Activated CD8-positive, alpha-beta T cell treated with anti-CD3 and anti-CD28 coated beads for 36 hours (primary cell): ENCODE measurements at regions not wholly inside any gene's neighbourhood (a gene's known extent, or its start where the extent isn't known, plus 50 kb on each side); places are given as distances from the start of the nearest gene placed in this dataset.
"Not testable (repeated sequence)": the region's sequence is repeated elsewhere in the genome, so short reads cannot be mapped to it uniquely, and the experiment has no call there.

Experiments used
- ATAC-seq: fragments of 200-7000 bp; cut with Tn5 transposase; one replicate; pipeline ENCODE4 v1.10.0; 2021; ENCODE audit warnings: mild to moderate bottlenecking, moderate library complexity
- CTCF ChIA-PET: fragments of 350-600 bp; sonication (Branson Sonifier 250); formaldehyde crosslinking; loops from one replicate; lab custom pipeline; 2021; ENCODE audit warnings: antibody characterized with exemption; lab: Charles Lee
- POLR2A ChIA-PET: fragments of 350-600 bp; sonication (Branson Sonifier 250); formaldehyde crosslinking; loops from one replicate; lab custom pipeline; 2021; ENCODE audit warnings: antibody characterized with exemption; lab: Charles Lee
- DNase-seq: peaks from one replicate; pipeline ENCODE4 v3.0.0-alpha.2; 2020
- H3K27ac Mint-ChIP-seq: one replicate; pipeline ENCODE4 v1.8.0; 2021; ENCODE audit warnings: mild to moderate bottlenecking, mixed read lengths
- H3K27me3 Mint-ChIP-seq: one replicate; pipeline ENCODE4 v1.8.0; 2021; ENCODE audit warnings: mixed read lengths
- H3K36me3 Mint-ChIP-seq: one replicate; pipeline ENCODE4 v1.8.0; 2021; ENCODE audit warnings: low read depth, mixed read lengths
- H3K4me1 Mint-ChIP-seq: one replicate; pipeline ENCODE4 v1.8.0; 2021; ENCODE audit warnings: low read depth, mixed read lengths
- H3K4me3 Mint-ChIP-seq: one replicate; pipeline ENCODE4 v1.8.0; 2021; ENCODE audit warnings: mild to moderate bottlenecking, moderate library complexity, mixed read lengths
- H3K9me3 Mint-ChIP-seq: one replicate; pipeline ENCODE4 v1.8.0; 2021; ENCODE audit warnings: mixed read lengths
- CTCF ChIP-seq: fragments of 200-600 bp; IDR thresholded peaks from one replicate; pipeline ENCODE4 v1.8.0; 2022; ENCODE audit warnings: antibody characterized with exemption, mild to moderate bottlenecking
- intact Hi-C: fragments of 100-400 bp; cut with micrococcal nuclease; formaldehyde crosslinking; loops from one replicate; pipeline ENCODE4 v1.10.0; 2022

- no peaks in the 10 kb centered on the region for H3K27me3 Mint-ChIP-seq
- DNase-seq (no peak), ATAC-seq (no peak)
- H3K9me3 Mint-ChIP-seq: no peaks in the 10 kb centered on the region
- no peaks in the 10 kb centered on the region for H3K4me1 Mint-ChIP-seq
- intact Hi-C loops: no loop called here
- CTCF ChIA-PET: no interaction called here
- POLR2A ChIA-PET: no interaction called here
- no peak for TF ChIP-seq CTCF
- H3K36me3 Mint-ChIP-seq: no peaks in the 10 kb centered on the region
- no peak overlapping the region for H3K4me3 Mint-ChIP-seq
- H3K27ac Mint-ChIP-seq: no peak overlapping the region
Measured at GRCh38 chr5:78719504-78720219, 71.1 kb upstream of the LHFPL2 start.

- TF ChIP-seq CTCF: no peak
- Mint-ChIP-seq H3K36me3 (no peaks in the 10 kb centered on the region), H3K4me1 (no peaks in the 10 kb centered on the region), H3K9me3 (no peaks in the 10 kb centered on the region), H3K27ac (no peak overlapping the region), H3K27me3 (no peaks in the 10 kb centered on the region), H3K4me3 (no peak overlapping the region)
- DNase-seq (no peak), ATAC-seq (no peak)
- ChIA-PET POLR2A (no interaction called here), CTCF (no interaction called here)
- intact Hi-C loops: no loop called here
Measured at GRCh38 chr5:78718824-78719223, 70.3 kb upstream of the LHFPL2 start.

GRCh38 chr5:78717674-78718584 is 69.4 kb upstream of the LHFPL2 start:
- POLR2A ChIA-PET: interaction anchor here (0.6 kb wide), 1 partner anchor 337 kb away, joined by 3 read pairs; no protein-coding TSS in a partner anchor
- Mint-ChIP-seq H3K27ac (no peak overlapping the region), H3K9me3 (no peaks in the 10 kb centered on the region), H3K27me3 (no peaks in the 10 kb centered on the region), H3K36me3 (no peaks in the 10 kb centered on the region), H3K4me3 (no peak overlapping the region), H3K4me1 (no peaks in the 10 kb centered on the region)
- CTCF ChIA-PET: no interaction called here
- TF ChIP-seq CTCF: no peak
- intact Hi-C loops: no loop called here
- ATAC-seq (no peak), DNase-seq (no peak)

GRCh38 chr5:78716206-78716605 is 67.6 kb upstream of the LHFPL2 start:
- intact Hi-C loops: no loop called here
- no peak overlapping the region for H3K4me3 Mint-ChIP-seq
- H3K4me1 Mint-ChIP-seq: no peaks in the 10 kb centered on the region
- H3K27ac Mint-ChIP-seq: no peak overlapping the region
- no peaks in the 10 kb centered on the region for H3K9me3 Mint-ChIP-seq
- POLR2A ChIA-PET: interaction anchor here (0.6 kb wide), 2 partner anchors 33 to 45 kb away, joined by 3 read pairs; no protein-coding TSS in a partner anchor
- CTCF ChIA-PET: no interaction called here
- peaks cover 1% of the 10 kb centered on the region for H3K27me3 Mint-ChIP-seq
- H3K36me3 Mint-ChIP-seq: no peaks in the 10 kb centered on the region
- ATAC-seq: no peak
- no peak for TF ChIP-seq CTCF
- DNase-seq: no peak

GRCh38 chr5:78715351-78715750 is 66.8 kb upstream of the LHFPL2 start:
- POLR2A ChIA-PET, CTCF ChIA-PET, H3K36me3 Mint-ChIP-seq, H3K4me3 Mint-ChIP-seq, H3K27me3 Mint-ChIP-seq, intact Hi-C loops, H3K27ac Mint-ChIP-seq, H3K9me3 Mint-ChIP-seq, ATAC-seq, H3K4me1 Mint-ChIP-seq, DNase-seq: not testable (repeated sequence)

GRCh38 chr5:78711670-78712069 is 63.1 kb upstream of the LHFPL2 start:
- intact Hi-C loops, H3K4me3 Mint-ChIP-seq, POLR2A ChIA-PET, DNase-seq, H3K4me1 Mint-ChIP-seq, H3K9me3 Mint-ChIP-seq, ATAC-seq, H3K27me3 Mint-ChIP-seq, H3K36me3 Mint-ChIP-seq, CTCF ChIA-PET, H3K27ac Mint-ChIP-seq: not testable (repeated sequence)

- POLR2A ChIA-PET, CTCF ChIA-PET, intact Hi-C loops, ATAC-seq, DNase-seq, H3K27me3 Mint-ChIP-seq, H3K27ac Mint-ChIP-seq, H3K4me3 Mint-ChIP-seq, H3K9me3 Mint-ChIP-seq, H3K36me3 Mint-ChIP-seq, H3K4me1 Mint-ChIP-seq: not testable (repeated sequence)
Measured at GRCh38 chr5:78709729-78710430, 61.3 kb upstream of the LHFPL2 start.
